ENCODE measurements at regions not wholly inside any gene's neighbourhood (a gene's known extent, or its start where the extent isn't known, plus 50 kb on each side); places are given as distances from the start of the nearest gene placed in this dataset.
A peak's percentile ranks its signal among the peaks of the same experiment; 100 is the strongest.

DNA sequence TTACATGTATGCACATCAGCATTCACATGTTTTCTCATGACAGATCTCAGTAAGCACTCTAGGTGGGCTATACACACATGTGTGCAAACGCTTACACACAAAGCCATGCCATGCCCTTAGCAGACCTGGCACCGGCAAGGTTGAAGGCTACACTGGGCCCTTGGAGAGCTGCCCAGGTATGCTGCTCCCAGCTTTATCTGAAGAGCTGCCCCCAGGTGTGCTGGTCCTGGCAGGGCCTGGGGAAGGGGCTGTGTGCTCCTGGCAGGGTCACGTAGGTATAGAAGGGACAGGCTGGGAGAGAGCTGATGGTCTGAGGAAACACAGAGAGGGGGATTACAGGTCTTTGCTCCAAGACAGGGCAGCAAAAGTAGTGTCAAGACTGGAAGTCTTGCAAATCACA, 146.7 kb upstream of the VANGL1 start:
- H3K9me3 ChIP-seq = no peaks in the 10 kb centered on the region
- H3K36me3 ChIP-seq (replicated peaks in 1 of 2; ENCODE audit: control insufficient read depth in 1 of 2, insufficient read depth in 2 of 2, low read length in 1 of 2) = no peaks in the 10 kb centered on the region
- ChIA-PET POLR2A (no interaction called here), CTCF (interaction anchor here (1.0 to 1.5 kb wide), 3 partner anchors 10 to 356 kb away, joined by 3 to 4 read pairs (median 4); no protein-coding TSS in a partner anchor)
- H3K9ac ChIP-seq = peak overlapping the region; percentile 3; the same call in 1 of the 2 replicates
- peaks cover 15 to 34% of the 10 kb centered on the region in 2 experiments; a peak in 3 of 4 replicates for H3K4me1 ChIP-seq (ENCODE audit: control insufficient read depth in 1 of 2, insufficient read depth in 2 of 2, low read depth in 1 of 2, low read length in 1 of 2)
- H3K4me2 ChIP-seq = peak overlapping the region; percentile 25; the same call in 1 of the 2 replicates
- TF ChIP-seq, protein P1, sequence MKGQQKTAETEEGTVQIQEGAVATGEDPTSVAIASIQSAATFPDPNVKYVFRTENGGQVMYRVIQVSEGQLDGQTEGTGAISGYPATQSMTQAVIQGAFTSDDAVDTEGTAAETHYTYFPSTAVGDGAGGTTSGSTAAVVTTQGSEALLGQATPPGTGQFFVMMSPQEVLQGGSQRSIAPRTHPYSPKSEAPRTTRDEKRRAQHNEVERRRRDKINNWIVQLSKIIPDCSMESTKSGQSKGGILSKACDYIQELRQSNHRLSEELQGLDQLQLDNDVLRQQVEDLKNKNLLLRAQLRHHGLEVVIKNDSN (IDR thresholded peaks at IDR 0.05; ENCODE audit: borderline replicate concordance, low read depth) = no peak
- TF ChIP-seq JUND (IDR thresholded peaks at IDR 0.05) (no peak), FOSL2 (IDR thresholded peaks at IDR 0.05; ENCODE audit: borderline replicate concordance, low read depth) (no peak)
- TF ChIP-seq, protein P2, sequence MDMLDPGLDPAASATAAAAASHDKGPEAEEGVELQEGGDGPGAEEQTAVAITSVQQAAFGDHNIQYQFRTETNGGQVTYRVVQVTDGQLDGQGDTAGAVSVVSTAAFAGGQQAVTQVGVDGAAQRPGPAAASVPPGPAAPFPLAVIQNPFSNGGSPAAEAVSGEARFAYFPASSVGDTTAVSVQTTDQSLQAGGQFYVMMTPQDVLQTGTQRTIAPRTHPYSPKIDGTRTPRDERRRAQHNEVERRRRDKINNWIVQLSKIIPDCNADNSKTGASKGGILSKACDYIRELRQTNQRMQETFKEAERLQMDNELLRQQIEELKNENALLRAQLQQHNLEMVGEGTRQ (IDR thresholded peaks at IDR 0.05; ENCODE audit: borderline replicate concordance, low read depth, low read length) = no peak
- TF ChIP-seq, protein P3, sequence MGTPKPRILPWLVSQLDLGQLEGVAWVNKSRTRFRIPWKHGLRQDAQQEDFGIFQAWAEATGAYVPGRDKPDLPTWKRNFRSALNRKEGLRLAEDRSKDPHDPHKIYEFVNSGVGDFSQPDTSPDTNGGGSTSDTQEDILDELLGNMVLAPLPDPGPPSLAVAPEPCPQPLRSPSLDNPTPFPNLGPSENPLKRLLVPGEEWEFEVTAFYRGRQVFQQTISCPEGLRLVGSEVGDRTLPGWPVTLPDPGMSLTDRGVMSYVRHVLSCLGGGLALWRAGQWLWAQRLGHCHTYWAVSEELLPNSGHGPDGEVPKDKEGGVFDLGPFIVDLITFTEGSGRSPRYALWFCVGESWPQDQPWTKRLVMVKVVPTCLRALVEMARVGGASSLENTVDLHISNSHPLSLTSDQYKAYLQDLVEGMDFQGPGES (IDR thresholded peaks at IDR 0.05; ENCODE audit: low read depth, low read length) = no peak
- no peak overlapping the region for H2AFZ ChIP-seq (ENCODE audit: low read depth)
- no peaks in the 10 kb centered on the region for H4K20me1 ChIP-seq (ENCODE audit: insufficient read depth)
- H3F3A ChIP-seq (replicated peaks; ENCODE audit: insufficient read depth) = peaks cover 5% of the 10 kb centered on the region
- H3K4me3 ChIP-seq (ENCODE audit: low read depth in 2 of 2, low read length in 1 of 2) = no peak overlapping the region
- no peak for DNase-seq
- H3K79me2 ChIP-seq (ENCODE audit: insufficient read depth) = no peaks in the 10 kb centered on the region
- H3K27ac ChIP-seq (ENCODE audit: low read depth in 2 of 2, low read length in 1 of 2) = peak overlapping the region in 1 of 2 experiments; percentile 67; a peak in 2 of 4 replicates
- H3K27me3 ChIP-seq (ENCODE audit: insufficient read depth) = no peaks in the 10 kb centered on the region
- WGBS (ENCODE audit: low lambda C conversion rate) = 100% methylated on average over 1 of the region's 3 CpGs
- H3K9me2 ChIP-seq = no peaks in the 10 kb centered on the region

DNA sequence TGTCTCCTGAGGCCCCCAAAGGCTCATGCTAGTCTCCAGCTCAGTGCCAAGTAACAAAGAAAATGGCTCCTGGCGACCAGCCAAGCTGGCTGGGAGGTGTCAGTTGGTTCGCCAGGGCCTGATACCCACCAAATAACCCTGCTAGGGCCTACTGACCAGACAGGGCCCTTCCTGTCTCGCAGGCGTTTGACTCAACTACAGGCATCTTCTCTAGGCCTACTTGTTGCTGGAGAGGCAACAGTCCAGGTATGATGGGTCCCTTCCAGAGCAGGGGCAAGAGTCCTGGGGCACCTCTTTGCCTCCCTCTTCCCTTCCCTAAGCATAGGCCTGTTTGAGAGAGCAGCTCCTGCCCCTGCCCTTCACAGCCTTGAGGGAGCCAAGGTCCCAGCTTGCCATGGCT, 147.9 kb upstream of the VANGL1 start:
- CTCF ChIA-PET = interaction anchor here (0.7 to 1.4 kb wide), 3 partner anchors 101 to 357 kb away, joined by 3 to 4 read pairs (median 3); no protein-coding TSS in a partner anchor
- TF ChIP-seq TAF1 (IDR thresholded peaks at IDR 0.05; ENCODE audit: borderline replicate concordance, low read depth, low read length) = no peak
- TF ChIP-seq GABPA (IDR thresholded peaks at IDR 0.05; ENCODE audit: low read depth) = no peak
- TF ChIP-seq MEF2A (IDR thresholded peaks at IDR 0.05; ENCODE audit: borderline replicate concordance, low read depth) = no peak
- no peak for TF ChIP-seq TCF12 (IDR thresholded peaks at IDR 0.05)
- TF ChIP-seq, protein P4, sequence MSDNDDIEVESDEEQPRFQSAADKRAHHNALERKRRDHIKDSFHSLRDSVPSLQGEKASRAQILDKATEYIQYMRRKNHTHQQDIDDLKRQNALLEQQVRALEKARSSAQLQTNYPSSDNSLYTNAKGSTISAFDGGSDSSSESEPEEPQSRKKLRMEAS (IDR thresholded peaks at IDR 0.05; ENCODE audit: low read depth) = no peak
- TF ChIP-seq JUND (IDR thresholded peaks at IDR 0.05) = no peak
- no peak for TF ChIP-seq YY1 (IDR thresholded peaks at IDR 0.05; ENCODE audit: low read depth)
- TF ChIP-seq FOSL2 (IDR thresholded peaks at IDR 0.05; ENCODE audit: borderline replicate concordance, low read depth) = no peak
- TF ChIP-seq NFIC (IDR thresholded peaks at IDR 0.05; ENCODE audit: borderline replicate concordance) = no peak
- TF ChIP-seq, protein P5, sequence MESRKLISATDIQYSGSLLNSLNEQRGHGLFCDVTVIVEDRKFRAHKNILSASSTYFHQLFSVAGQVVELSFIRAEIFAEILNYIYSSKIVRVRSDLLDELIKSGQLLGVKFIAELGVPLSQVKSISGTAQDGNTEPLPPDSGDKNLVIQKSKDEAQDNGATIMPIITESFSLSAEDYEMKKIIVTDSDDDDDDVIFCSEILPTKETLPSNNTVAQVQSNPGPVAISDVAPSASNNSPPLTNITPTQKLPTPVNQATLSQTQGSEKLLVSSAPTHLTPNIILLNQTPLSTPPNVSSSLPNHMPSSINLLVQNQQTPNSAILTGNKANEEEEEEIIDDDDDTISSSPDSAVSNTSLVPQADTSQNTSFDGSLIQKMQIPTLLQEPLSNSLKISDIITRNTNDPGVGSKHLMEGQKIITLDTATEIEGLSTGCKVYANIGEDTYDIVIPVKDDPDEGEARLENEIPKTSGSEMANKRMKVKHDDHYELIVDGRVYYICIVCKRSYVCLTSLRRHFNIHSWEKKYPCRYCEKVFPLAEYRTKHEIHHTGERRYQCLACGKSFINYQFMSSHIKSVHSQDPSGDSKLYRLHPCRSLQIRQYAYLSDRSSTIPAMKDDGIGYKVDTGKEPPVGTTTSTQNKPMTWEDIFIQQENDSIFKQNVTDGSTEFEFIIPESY (IDR thresholded peaks at IDR 0.05; ENCODE audit: borderline replicate concordance, low read depth) = no peak
- TF ChIP-seq CHD2 (IDR thresholded peaks at IDR 0.05; ENCODE audit: low read length, partially characterized antibody) = no peak
- TF ChIP-seq, protein P6, sequence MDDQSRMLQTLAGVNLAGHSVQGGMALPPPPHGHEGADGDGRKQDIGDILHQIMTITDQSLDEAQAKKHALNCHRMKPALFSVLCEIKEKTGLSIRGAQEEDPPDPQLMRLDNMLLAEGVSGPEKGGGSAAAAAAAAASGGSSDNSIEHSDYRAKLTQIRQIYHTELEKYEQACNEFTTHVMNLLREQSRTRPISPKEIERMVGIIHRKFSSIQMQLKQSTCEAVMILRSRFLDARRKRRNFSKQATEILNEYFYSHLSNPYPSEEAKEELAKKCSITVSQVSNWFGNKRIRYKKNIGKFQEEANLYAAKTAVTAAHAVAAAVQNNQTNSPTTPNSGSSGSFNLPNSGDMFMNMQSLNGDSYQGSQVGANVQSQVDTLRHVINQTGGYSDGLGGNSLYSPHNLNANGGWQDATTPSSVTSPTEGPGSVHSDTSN (IDR thresholded peaks at IDR 0.05) = no peak
- TF ChIP-seq MXI1 (IDR thresholded peaks at IDR 0.05; ENCODE audit: low read depth, low read length) = no peak
- TF ChIP-seq, protein P3 (IDR thresholded peaks at IDR 0.05; ENCODE audit: low read depth, low read length) = no peak
- TF ChIP-seq, protein P7, sequence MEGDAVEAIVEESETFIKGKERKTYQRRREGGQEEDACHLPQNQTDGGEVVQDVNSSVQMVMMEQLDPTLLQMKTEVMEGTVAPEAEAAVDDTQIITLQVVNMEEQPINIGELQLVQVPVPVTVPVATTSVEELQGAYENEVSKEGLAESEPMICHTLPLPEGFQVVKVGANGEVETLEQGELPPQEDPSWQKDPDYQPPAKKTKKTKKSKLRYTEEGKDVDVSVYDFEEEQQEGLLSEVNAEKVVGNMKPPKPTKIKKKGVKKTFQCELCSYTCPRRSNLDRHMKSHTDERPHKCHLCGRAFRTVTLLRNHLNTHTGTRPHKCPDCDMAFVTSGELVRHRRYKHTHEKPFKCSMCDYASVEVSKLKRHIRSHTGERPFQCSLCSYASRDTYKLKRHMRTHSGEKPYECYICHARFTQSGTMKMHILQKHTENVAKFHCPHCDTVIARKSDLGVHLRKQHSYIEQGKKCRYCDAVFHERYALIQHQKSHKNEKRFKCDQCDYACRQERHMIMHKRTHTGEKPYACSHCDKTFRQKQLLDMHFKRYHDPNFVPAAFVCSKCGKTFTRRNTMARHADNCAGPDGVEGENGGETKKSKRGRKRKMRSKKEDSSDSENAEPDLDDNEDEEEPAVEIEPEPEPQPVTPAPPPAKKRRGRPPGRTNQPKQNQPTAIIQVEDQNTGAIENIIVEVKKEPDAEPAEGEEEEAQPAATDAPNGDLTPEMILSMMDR (IDR thresholded peaks at IDR 0.05) = no peak
- TF ChIP-seq RCOR1 (IDR thresholded peaks at IDR 0.05; ENCODE audit: low read length) = no peak

More for the DNA sequence above, 147.9 kb upstream of the VANGL1 start:
- Histone ChIP-seq H3K36me3 (replicated peaks in 1 of 2; ENCODE audit: control insufficient read depth in 1 of 2, insufficient read depth in 2 of 2, low read length in 1 of 2) (no peaks in the 10 kb centered on the region), H3K79me2 (ENCODE audit: insufficient read depth) (no peaks in the 10 kb centered on the region), H3K4me2 (no peak overlapping the region), H3K4me3 (ENCODE audit: low read depth in 2 of 2, low read length in 1 of 2) (no peak overlapping the region), H3K9me3 (no peaks in the 10 kb centered on the region), H3K9ac (no peak overlapping the region), H3K27me3 (ENCODE audit: insufficient read depth) (no peaks in the 10 kb centered on the region), H3F3A (replicated peaks; ENCODE audit: insufficient read depth) (peaks cover 5% of the 10 kb centered on the region), H3K27ac (ENCODE audit: low read depth in 2 of 2, low read length in 1 of 2) (no peak overlapping the region), H3K9me2 (no peaks in the 10 kb centered on the region), H4K20me1 (ENCODE audit: insufficient read depth) (no peaks in the 10 kb centered on the region), H3K4me1 (ENCODE audit: control insufficient read depth in 1 of 2, insufficient read depth in 2 of 2, low read depth in 1 of 2, low read length in 1 of 2) (peaks cover 15 to 30% of the 10 kb centered on the region in 2 experiments; a peak in 3 of 4 replicates), H2AFZ (ENCODE audit: low read depth) (no peak overlapping the region)
- no peak for DNase-seq
- 11% methylated on average over 1 of the region's 4 CpGs for WGBS (ENCODE audit: low lambda C conversion rate)
- POLR2A ChIA-PET = no interaction called here
